ENCODE measurements at regions not wholly inside any gene's neighbourhood (a gene's known extent, or its start where the extent isn't known, plus 50 kb on each side); places are given as distances from the start of the nearest gene placed in this dataset.
"Not testable (repeated sequence)": the region's sequence is repeated elsewhere in the genome, so short reads cannot be mapped to it uniquely, and the experiment has no call there.

GRCh38 chr4:12409507-12410190 is 981.0 kb upstream of the HS3ST1 start:
- H3K27me3 ChIP-seq (ENCODE audit: insufficient read depth, low read length) = no peaks in the 10 kb centered on the region

GRCh38 chr4:12408364-12408763 is 979.7 kb upstream of the HS3ST1 start:
- Histone ChIP-seq H3K27me3 (ENCODE audit: insufficient read depth, low read length) (no peaks in the 10 kb centered on the region), H3K4me1 (ENCODE audit: insufficient read depth, low read length) (no peaks in the 10 kb centered on the region), H3K4me3 (ENCODE audit: low read length) (no peak overlapping the region), H3K36me3 (ENCODE audit: insufficient read depth, low read length) (no peaks in the 10 kb centered on the region), H3K9me3 (ENCODE audit: insufficient read depth, low read depth, low read length) (no peaks in the 10 kb centered on the region), H3K27ac (ENCODE audit: low read depth, low read length) (no peak overlapping the region), H3K9ac (ENCODE audit: low read depth, low read length) (no peak overlapping the region)
- WGBS = 83% methylated on average over 1 of the region's 1 CpG

More at GRCh38 chr4:12409507-12410190, 981.0 kb upstream of the HS3ST1 start:
- H3K36me3 ChIP-seq (ENCODE audit: insufficient read depth, low read length) = no peaks in the 10 kb centered on the region
- 95% methylated on average over 3 of the region's 4 CpGs for WGBS
- H3K4me1 ChIP-seq (ENCODE audit: insufficient read depth, low read length) = no peaks in the 10 kb centered on the region
- H3K9me3 ChIP-seq (ENCODE audit: insufficient read depth, low read depth, low read length) = no peaks in the 10 kb centered on the region
- no peak overlapping the region for H3K4me3 ChIP-seq (ENCODE audit: low read length)
- H3K9ac ChIP-seq (ENCODE audit: low read depth, low read length) = no peak overlapping the region
- no peak overlapping the region for H3K27ac ChIP-seq (ENCODE audit: low read depth, low read length)

- no peak overlapping the region for H3K9ac ChIP-seq (ENCODE audit: low read depth, low read length)
- no peaks in the 10 kb centered on the region for H3K36me3 ChIP-seq (ENCODE audit: insufficient read depth, low read length)
- H3K27me3 ChIP-seq (ENCODE audit: insufficient read depth, low read length) = no peaks in the 10 kb centered on the region
- no peaks in the 10 kb centered on the region for H3K4me1 ChIP-seq (ENCODE audit: insufficient read depth, low read length)
- H3K9me3 ChIP-seq (ENCODE audit: insufficient read depth, low read depth, low read length) = no peaks in the 10 kb centered on the region
- WGBS = 91% methylated on average over 1 of the region's 2 CpGs
- H3K27ac ChIP-seq (ENCODE audit: low read depth, low read length) = no peak overlapping the region
- H3K4me3 ChIP-seq (ENCODE audit: low read length) = no peak overlapping the region
These were observed 974.5 kb upstream of the HS3ST1 start for GRCh38 chr4:12403175-12403574.

- 94% methylated on average over 4 of the region's 4 CpGs for WGBS
- Histone ChIP-seq H3K4me1 (ENCODE audit: insufficient read depth, low read length) (no peaks in the 10 kb centered on the region), H3K27ac (ENCODE audit: low read depth, low read length) (no peak overlapping the region), H3K9me3 (ENCODE audit: insufficient read depth, low read depth, low read length) (no peaks in the 10 kb centered on the region), H3K27me3 (ENCODE audit: insufficient read depth, low read length) (no peaks in the 10 kb centered on the region), H3K4me3 (ENCODE audit: low read length) (no peak overlapping the region), H3K36me3 (ENCODE audit: insufficient read depth, low read length) (no peaks in the 10 kb centered on the region), H3K9ac (ENCODE audit: low read depth, low read length) (no peak overlapping the region)
These were observed 971.1 kb upstream of the HS3ST1 start for GRCh38 chr4:12399781-12400180.

- Histone ChIP-seq H3K4me3 (ENCODE audit: low read length) (no peak overlapping the region), H3K27ac (ENCODE audit: low read depth, low read length) (no peak overlapping the region), H3K9me3 (ENCODE audit: insufficient read depth, low read depth, low read length) (no peaks in the 10 kb centered on the region), H3K4me1 (ENCODE audit: insufficient read depth, low read length) (no peaks in the 10 kb centered on the region), H3K36me3 (ENCODE audit: insufficient read depth, low read length) (no peaks in the 10 kb centered on the region), H3K9ac (ENCODE audit: low read depth, low read length) (no peak overlapping the region), H3K27me3 (ENCODE audit: insufficient read depth, low read length) (no peaks in the 10 kb centered on the region)
- 86% methylated on average over 2 of the region's 2 CpGs for WGBS
These were observed 965.1 kb upstream of the HS3ST1 start for GRCh38 chr4:12393631-12394262.

GRCh38 chr4:12389604-12390003 is 960.9 kb upstream of the HS3ST1 start:
- WGBS = 89% methylated on average over 2 of the region's 2 CpGs
- no peaks in the 10 kb centered on the region for H3K9me3 ChIP-seq (ENCODE audit: insufficient read depth, low read depth, low read length)
- no peak overlapping the region for H3K4me3 ChIP-seq (ENCODE audit: low read length)
- H3K36me3 ChIP-seq (ENCODE audit: insufficient read depth, low read length) = no peaks in the 10 kb centered on the region
- no peak overlapping the region for H3K27ac ChIP-seq (ENCODE audit: low read depth, low read length)
- no peaks in the 10 kb centered on the region for H3K27me3 ChIP-seq (ENCODE audit: insufficient read depth, low read length)
- no peaks in the 10 kb centered on the region for H3K4me1 ChIP-seq (ENCODE audit: insufficient read depth, low read length)
- no peak overlapping the region for H3K9ac ChIP-seq (ENCODE audit: low read depth, low read length)

- Histone ChIP-seq H3K9ac (ENCODE audit: low read depth, low read length) (no peak overlapping the region), H3K27me3 (ENCODE audit: insufficient read depth, low read length) (no peaks in the 10 kb centered on the region), H3K9me3 (ENCODE audit: insufficient read depth, low read depth, low read length) (peaks cover 11% of the 10 kb centered on the region), H3K4me1 (ENCODE audit: insufficient read depth, low read length) (no peaks in the 10 kb centered on the region), H3K27ac (ENCODE audit: low read depth, low read length) (no peak overlapping the region), H3K36me3 (ENCODE audit: insufficient read depth, low read length) (no peaks in the 10 kb centered on the region), H3K4me3 (ENCODE audit: low read length) (no peak overlapping the region)
- WGBS = 100% methylated on average over 1 of the region's 2 CpGs
These were observed 953.9 kb upstream of the HS3ST1 start for GRCh38 chr4:12382567-12382966.

- Histone ChIP-seq H3K4me3 (ENCODE audit: low read length) (no peak overlapping the region), H3K36me3 (ENCODE audit: insufficient read depth, low read length) (no peaks in the 10 kb centered on the region), H3K27me3 (ENCODE audit: insufficient read depth, low read length) (no peaks in the 10 kb centered on the region), H3K9me3 (ENCODE audit: insufficient read depth, low read depth, low read length) (peaks cover 11% of the 10 kb centered on the region), H3K9ac (ENCODE audit: low read depth, low read length) (no peak overlapping the region), H3K27ac (ENCODE audit: low read depth, low read length) (no peak overlapping the region), H3K4me1 (ENCODE audit: insufficient read depth, low read length) (no peaks in the 10 kb centered on the region)
- WGBS = 83% methylated on average over 1 of the region's 1 CpG
These were observed 950.5 kb upstream of the HS3ST1 start for GRCh38 chr4:12379191-12379590.

- Histone ChIP-seq H3K27me3 (ENCODE audit: insufficient read depth, low read length) (no peaks in the 10 kb centered on the region), H3K4me1 (ENCODE audit: insufficient read depth, low read length) (no peaks in the 10 kb centered on the region), H3K9me3 (ENCODE audit: insufficient read depth, low read depth, low read length) (no peaks in the 10 kb centered on the region), H3K9ac (ENCODE audit: low read depth, low read length) (no peak overlapping the region), H3K4me3 (ENCODE audit: low read length) (no peak overlapping the region), H3K36me3 (ENCODE audit: insufficient read depth, low read length) (no peaks in the 10 kb centered on the region), H3K27ac (ENCODE audit: low read depth, low read length) (no peak overlapping the region)
- WGBS = 97% methylated on average over 1 of the region's 1 CpG
These were observed 947.1 kb upstream of the HS3ST1 start for GRCh38 chr4:12375805-12376204.

- 95% methylated on average over 7 of the region's 7 CpGs for WGBS
- H3K36me3 ChIP-seq (ENCODE audit: insufficient read depth, low read length); H3K27ac ChIP-seq (ENCODE audit: low read depth, low read length); H3K9ac ChIP-seq (ENCODE audit: low read depth, low read length); H3K4me3 ChIP-seq (ENCODE audit: low read length); H3K27me3 ChIP-seq (ENCODE audit: insufficient read depth, low read length); H3K9me3 ChIP-seq (ENCODE audit: insufficient read depth, low read depth, low read length): not testable (repeated sequence)
- peaks cover 18% of the 10 kb centered on the region for H3K4me1 ChIP-seq (ENCODE audit: insufficient read depth, low read length)
These were observed 937.2 kb upstream of the HS3ST1 start for GRCh38 chr4:12365869-12366268.

- H3K36me3 ChIP-seq (ENCODE audit: insufficient read depth, low read length) = no peaks in the 10 kb centered on the region
- no peaks in the 10 kb centered on the region for H3K27me3 ChIP-seq (ENCODE audit: insufficient read depth, low read length)
- no peak overlapping the region for H3K9ac ChIP-seq (ENCODE audit: low read depth, low read length)
- H3K4me3 ChIP-seq (ENCODE audit: low read length) = no peak overlapping the region
- 96% methylated on average over 1 of the region's 1 CpG for WGBS
- peaks cover 18% of the 10 kb centered on the region for H3K4me1 ChIP-seq (ENCODE audit: insufficient read depth, low read length)
- no peaks in the 10 kb centered on the region for H3K9me3 ChIP-seq (ENCODE audit: insufficient read depth, low read depth, low read length)
- no peak overlapping the region for H3K27ac ChIP-seq (ENCODE audit: low read depth, low read length)
These were observed 931.7 kb upstream of the HS3ST1 start for GRCh38 chr4:12360391-12360790.
